PFSK-1 (cell line): ENCODE measurements at regions not wholly inside any gene's neighbourhood (a gene's known extent, or its start where the extent isn't known, plus 50 kb on each side); places are given as distances from the start of the nearest gene placed in this dataset.

Source experiments
- FOXP2 ChIP-seq: optimal IDR thresholded peaks from 2 replicates; pipeline ENCODE3; 2011; ENCODE audit warnings: borderline replicate concordance, control low read depth, inconsistent platforms; ENCODE audit not compliant: insufficient read depth; ENCODE audit errors: extremely low read length, extremely low read depth
- POLR2AphosphoS5 ChIP-seq: IDR thresholded peaks from 2 replicates; pipeline ENCODE4 v1.6.1; 2012; ENCODE audit warnings: low read depth, mild to moderate bottlenecking, control low read depth, low read length, moderate library complexity
- REST ChIP-seq, 2 experiments: IDR thresholded peaks; 2 replicates each; pipeline versions ENCODE4 v1.6.1 to v1.8.0; 2011 to 2012; ENCODE audit warnings: low read depth in 2 of 2, low read length in 2 of 2, control low read depth in 1 of 2, inconsistent platforms in 1 of 2, mild to moderate bottlenecking in 1 of 2, moderate library complexity in 1 of 2; ENCODE audit not compliant: insufficient read depth in 1 of 2
- SIN3A ChIP-seq: IDR thresholded peaks from 2 replicates; pipeline ENCODE4 v1.6.1; 2012; ENCODE audit warnings: mild to moderate bottlenecking, low read length, moderate library complexity, borderline replicate concordance; ENCODE audit not compliant: insufficient read depth
- TAF1 ChIP-seq: IDR thresholded peaks from 2 replicates; pipeline ENCODE4 v1.6.1; 2012; ENCODE audit warnings: low read length, control low read depth, borderline replicate concordance; ENCODE audit not compliant: insufficient read depth

GRCh38 chr21:26747216-26747615 is 98.0 kb downstream of the ADAMTS1 start:
- TF ChIP-seq TAF1: no peak
- no peak for TF ChIP-seq SIN3A
- TF ChIP-seq POLR2AphosphoS5: no peak
- TF ChIP-seq FOXP2: no peak
- TF ChIP-seq REST (IDR thresholded peaks at IDR 0.05; ENCODE audit: insufficient read depth in 1 of 2, low read depth in 2 of 2, low read length in 2 of 2): no peak

GRCh38 chr21:26743524-26743923 is 101.7 kb downstream of the ADAMTS1 start:
- no peak for TF ChIP-seq REST (IDR thresholded peaks at IDR 0.05; ENCODE audit: insufficient read depth in 1 of 2, low read depth in 2 of 2, low read length in 2 of 2)
- TF ChIP-seq FOXP2: no peak
- no peak for TF ChIP-seq POLR2AphosphoS5
- TF ChIP-seq TAF1: no peak
- no peak for TF ChIP-seq SIN3A

GRCh38 chr21:26739189-26739588 is 106.0 kb downstream of the ADAMTS1 start:
- no peak for TF ChIP-seq POLR2AphosphoS5
- TF ChIP-seq FOXP2: no peak
- no peak for TF ChIP-seq REST (IDR thresholded peaks at IDR 0.05; ENCODE audit: insufficient read depth in 1 of 2, low read depth in 2 of 2, low read length in 2 of 2)
- no peak for TF ChIP-seq SIN3A
- no peak for TF ChIP-seq TAF1

- TF ChIP-seq SIN3A (peak; percentile 89; the same call in 1 of the 2 replicates), POLR2AphosphoS5 (no peak)
These were observed 108.8 kb downstream of the ADAMTS1 start for GRCh38 chr21:26736449-26736848.

- TF ChIP-seq FOXP2 (no peak), SIN3A (no peak), REST (IDR thresholded peaks at IDR 0.05; ENCODE audit: insufficient read depth in 1 of 2, low read depth in 2 of 2, low read length in 2 of 2) (no peak), TAF1 (no peak), POLR2AphosphoS5 (no peak)
These were observed 112.6 kb downstream of the ADAMTS1 start for GRCh38 chr21:26732432-26733221.
